LNCaP clone FGC (cell line): ENCODE measurements at regions not wholly inside any gene's neighbourhood (a gene's known extent, or its start where the extent isn't known, plus 50 kb on each side); places are given as distances from the start of the nearest gene placed in this dataset.
A peak's percentile ranks its signal among the peaks of the same experiment; 100 is the strongest.
"Not testable (repeated sequence)": the region's sequence is repeated elsewhere in the genome, so short reads cannot be mapped to it uniquely, and the experiment has no call there.

ENCODE experiments used
- DNase-seq: peaks from one replicate; pipeline ENCODE4 v3.0.0-alpha.2; 2011; ENCODE audit warnings: low read depth
- H3K4me3 ChIP-seq: 2 replicates; pipeline ENCODE4 v1.5.1; 2011; ENCODE audit warnings: mild to moderate bottlenecking, low read depth, low read length, control low read depth
- CTCF ChIP-seq: IDR thresholded peaks from 2 replicates; pipeline ENCODE4 v1.5.1; 2012; ENCODE audit warnings: mild to moderate bottlenecking; ENCODE audit not compliant: control insufficient read depth, insufficient read depth; ENCODE audit errors: extremely low read depth

- no peak for DNase-seq
- TF ChIP-seq CTCF: no peak
- no peak overlapping the region for H3K4me3 ChIP-seq
These were observed 113.6 kb downstream of the VCY start for GRCh38 chrY:13872696-13873095.

GRCh38 chrY:13878506-13878905 lies 107.8 kb downstream of the VCY start:
- DNase-seq: no peak
- no peak for TF ChIP-seq CTCF
- H3K4me3 ChIP-seq: no peak overlapping the region

- H3K4me3 ChIP-seq: no peak overlapping the region
These were observed 105.2 kb downstream of the VCY start for GRCh38 chrY:13881096-13881495.

GRCh38 chrY:13882829-13883228 lies 103.4 kb downstream of the VCY start:
- DNase-seq: no peak
- TF ChIP-seq CTCF: no peak
- no peak overlapping the region for H3K4me3 ChIP-seq

More at GRCh38 chrY:13881096-13881495, 105.2 kb downstream of the VCY start:
- TF ChIP-seq CTCF: no peak
- peak; percentile 11 for DNase-seq

GRCh38 chrY:13894028-13894427 lies 92.2 kb downstream of the VCY start:
- DNase-seq, H3K4me3 ChIP-seq: not testable (repeated sequence)

GRCh38 chrY:13907736-13908135 lies 78.5 kb downstream of the VCY start:
- DNase-seq: no peak
- no peak for TF ChIP-seq CTCF
- no peak overlapping the region for H3K4me3 ChIP-seq

GRCh38 chrY:13930436-13930835 lies 55.8 kb downstream of the VCY start:
- H3K4me3 ChIP-seq, DNase-seq: not testable (repeated sequence)
